K562 (cell line): ENCODE measurements at regions not wholly inside any gene's neighbourhood (a gene's known extent, or its start where the extent isn't known, plus 50 kb on each side); places are given as distances from the start of the nearest gene placed in this dataset.

Experiments
- ATAC-seq: fragments of 200-7000 bp; cut with Tn5 transposase; 3 replicates; pipeline ENCODE4 v1.9.1; 2020; ENCODE audit warnings: moderate library complexity
- BruUV-seq: library from RNA; stranded (reverse); fragments of 400-500 nt; replicated peaks from 2 replicates; lab custom pipeline; 2021; lab: Mats Ljungman, UMichigan
- CTCF ChIA-PET: fragments of 300-600 bp; formaldehyde crosslinking; extraction: SDS; loops from one replicate; lab custom pipeline; 2021; ENCODE audit warnings: low intra/inter-chr PET ratio; lab: Yijun Ruan, JAX
- POLR2A ChIA-PET: fragments of 300-600, 350-650 bp; sonication (Branson Sonifier 250); formaldehyde crosslinking; extraction: SDS; loops from one replicate; lab custom pipeline; 2021; ENCODE audit warnings: antibody characterized with exemption, inconsistent platforms; lab: Yijun Ruan, JAX
- DNase-seq, 4 experiments: peaks; one replicate each; pipeline versions ENCODE4 v3.0.0 to v3.0.0-alpha.2; 2011 to 2018; ENCODE audit warnings: low spot score in 3 of 4, mixed read lengths in 3 of 4; ENCODE audit errors: extremely low read depth in 1 of 4
- FAIRE-seq: peaks from 2 replicates; lab custom pipeline; 2011; peaks lifted over from hg19 to GRCh38; lab: Jason Lieb, UNC
- H2AFZ ChIP-seq: 2 replicates; pipeline ENCODE4 v1.6.0; 2011; ENCODE audit warnings: low read depth, low read length, control low read depth, inconsistent platforms
- H3K27ac ChIP-seq: fragments of 200-600 bp; 3 replicates; pipeline ENCODE4 v1.8.0; 2011; ENCODE audit warnings: low read depth, mild to moderate bottlenecking, control low read depth, inconsistent platforms, low read length, moderate library complexity, mixed read lengths; ENCODE audit errors: extremely low read depth
- H3K27me3 ChIP-seq, 2 experiments: fragments of 300-600 bp in 1 of 2; 2 replicates in 1 of 2; 3 replicates in 1 of 2; pipeline versions ENCODE4 v1.6.0 to v1.8.0; 2011; ENCODE audit warnings: inconsistent platforms in 2 of 2, low read length in 2 of 2, mild to moderate bottlenecking in 1 of 2, mixed read lengths in 1 of 2, moderate library complexity in 1 of 2; ENCODE audit not compliant: control insufficient read depth in 2 of 2, insufficient read depth in 2 of 2
- H3K36me3 ChIP-seq: fragments of 300-600 bp; 3 replicates; pipeline ENCODE4 v1.8.0; 2011; ENCODE audit warnings: mild to moderate bottlenecking, low read length, inconsistent platforms; ENCODE audit not compliant: control insufficient read depth, insufficient read depth
- H3K4me1 ChIP-seq, 2 experiments: fragments of 200-600 bp in 1 of 2; replicated peaks in 1 of 2; 2 replicates in 1 of 2; 3 replicates in 1 of 2; pipeline versions ENCODE4 v1.5.1 to v1.8.0; 2011; ENCODE audit warnings: inconsistent platforms in 2 of 2, low read length in 2 of 2, mild to moderate bottlenecking in 1 of 2, mixed read lengths in 1 of 2, moderate library complexity in 1 of 2; ENCODE audit not compliant: control insufficient read depth in 2 of 2, insufficient read depth in 2 of 2
- H3K4me2 ChIP-seq: 2 replicates; pipeline ENCODE4 v1.6.1; 2011; ENCODE audit warnings: low read length, control low read depth, inconsistent platforms, mixed read lengths; ENCODE audit not compliant: insufficient read depth
- H3K4me3 ChIP-seq: fragments of 200-600 bp; sonication (generic), shearing (Covaris generic); 2 replicates; pipeline ENCODE4 v1.5.1; 2016; ENCODE audit warnings: control low read depth, inconsistent platforms
- H3K79me2 ChIP-seq: fragments of 200-600 bp; 3 replicates; pipeline ENCODE4 v1.8.0; 2011; ENCODE audit warnings: low read length, inconsistent platforms; ENCODE audit not compliant: control insufficient read depth, insufficient read depth
- H3K9ac ChIP-seq, 2 experiments: 2 replicates each; pipeline versions ENCODE4 v1.6.0 to v1.6.1; 2011; ENCODE audit warnings: low read depth in 2 of 2, low read length in 2 of 2, control low read depth in 1 of 2, inconsistent platforms in 1 of 2, mild to moderate bottlenecking in 1 of 2, mixed read lengths in 1 of 2; ENCODE audit not compliant: insufficient read depth in 1 of 2
- H3K9me1 ChIP-seq: one replicate; pipeline ENCODE4 v1.6.0; 2011; ENCODE audit warnings: inconsistent platforms, mild to moderate bottlenecking, low read length, moderate library complexity; ENCODE audit not compliant: control insufficient read depth, insufficient read depth
- H3K9me3 ChIP-seq: replicated peaks from 2 replicates; pipeline ENCODE4 v1.5.1; 2011; ENCODE audit warnings: low read depth, low read length, inconsistent platforms; ENCODE audit not compliant: control insufficient read depth, insufficient read depth
- H4K20me1 ChIP-seq: replicated peaks from 2 replicates; pipeline ENCODE4 v1.6.1; 2011; ENCODE audit warnings: low read length, inconsistent platforms, mixed read lengths; ENCODE audit not compliant: control insufficient read depth, insufficient read depth
- C11orf30 ChIP-seq: fragments of 450-650 bp; IDR thresholded peaks from 2 replicates; pipeline ENCODE4 v1.6.1; 2016; ENCODE audit warnings: low read depth, mild to moderate bottlenecking
- KHSRP ChIP-seq: fragments of 450-650 bp; IDR thresholded peaks from 2 replicates; pipeline ENCODE4 v1.6.1; 2017
- MIER1 ChIP-seq: fragments of 450-650 bp; IDR thresholded peaks from 2 replicates; pipeline ENCODE4 v1.6.1; 2016; ENCODE audit warnings: antibody characterized with exemption, mild to moderate bottlenecking, low read depth
- PTRF ChIP-seq: fragments of 450-650 bp; IDR thresholded peaks from 2 replicates; pipeline ENCODE4 v1.6.1; 2016; ENCODE audit warnings: mild to moderate bottlenecking, missing genetic modification characterization, missing compliant biosample characterization
- RCOR1 ChIP-seq, 2 experiments: IDR thresholded peaks; 2 replicates each; pipeline ENCODE4 v1.6.1; 2012; ENCODE audit warnings: low read depth in 2 of 2, low read length in 2 of 2, borderline replicate concordance in 1 of 2, improper control_type of control experiment in 1 of 2
- RNF2 ChIP-seq: sonication (generic); IDR thresholded peaks from 2 replicates; pipeline ENCODE4 v1.6.1; 2016
- TGIF2 ChIP-seq: sonication (generic); formaldehyde crosslinking; IDR thresholded peaks from 2 replicates; pipeline ENCODE4 v1.8.1; 2022; ENCODE audit warnings: mild to moderate bottlenecking, missing genetic modification reagents, moderate library complexity
- ZBED1 ChIP-seq: IDR thresholded peaks from 2 replicates; pipeline ENCODE4 v1.6.1; 2014
- ZNF146 ChIP-seq: IDR thresholded peaks from one replicate; pipeline ENCODE4 v1.6.1; 2018; ENCODE audit warnings: missing compliant biosample characterization; ENCODE audit not compliant: unreplicated experiment
- WGBS: fragments of 100-300 bp; shearing (Covaris generic); methylation state at CpG from one replicate; pipeline ENCODE4 v1.1.6; 2016; ENCODE audit warnings: low coverage, mixed read lengths; ENCODE audit not compliant: insufficient coverage; ENCODE audit errors: missing lambda C conversion rate; 5-methylcytosine and 5-hydroxymethylcytosine counted together
- in situ Hi-C: fragments of 300-500 bp; cut with MboI; formaldehyde crosslinking; loops from 4 replicates; pipeline ENCODE4 v1.15.0; 2018; ENCODE audit warnings: inconsistent platforms, mixed read lengths
- intact Hi-C: fragments of 100-400 bp; cut with micrococcal nuclease; formaldehyde crosslinking; loops from 2 replicates; pipeline ENCODE4 v1.14.2; 2022
- TF ChIP-seq, protein P1 (sequence below): fragments of 250-450 bp; sonication (Bioruptor Pico); IDR thresholded peaks from 2 replicates; pipeline ENCODE4 v1.4.0; 2020; ENCODE audit warnings: mild to moderate bottlenecking
- TF ChIP-seq, protein P2 (sequence below): fragments of 450-650 bp; IDR thresholded peaks from 2 replicates; pipeline ENCODE4 v1.7.1; 2018; ENCODE audit warnings: mild to moderate bottlenecking, low read depth; ENCODE audit not compliant: partially characterized antibody
- TF ChIP-seq, protein P3 (sequence below), 2 experiments: fragments of 450-650 bp; conservative IDR thresholded peaks; 2 replicates each; pipeline ENCODE4 v1.6.1; 2017; ENCODE audit warnings: mild to moderate bottlenecking in 2 of 2, moderate library complexity in 2 of 2
- TF ChIP-seq, protein P4 (sequence below): fragments of 250-450 bp; sonication (Bioruptor Pico); IDR thresholded peaks from 2 replicates; pipeline ENCODE4 v1.8.0; 2021; ENCODE audit warnings: moderate library complexity, mild to moderate bottlenecking, inconsistent platforms
- TF ChIP-seq, protein P5 (sequence below): sonication (generic); formaldehyde crosslinking; IDR thresholded peaks from 2 replicates; pipeline ENCODE4 v1.8.0; 2022; ENCODE audit warnings: mild to moderate bottlenecking, missing genetic modification reagents

DNA sequence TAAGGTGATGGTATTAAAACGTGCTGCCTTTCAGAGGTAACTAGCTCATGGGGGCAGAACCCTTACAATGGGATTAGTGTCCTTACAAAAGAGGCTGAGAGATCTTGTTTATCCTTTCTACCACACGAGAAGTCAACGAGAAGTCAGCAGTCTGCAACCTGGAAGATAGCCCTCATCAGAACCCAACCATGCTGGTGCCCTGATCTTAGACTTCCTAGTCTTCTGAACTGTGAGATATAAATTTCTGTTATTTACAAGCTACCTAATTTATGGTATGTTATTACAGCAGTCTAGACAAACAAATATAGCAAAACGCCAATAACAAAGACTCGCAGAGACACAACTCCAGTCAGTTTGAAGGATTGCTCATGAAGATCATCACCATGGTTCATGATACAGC is 157.5 kb upstream of the TMEM106B start:
- H3K27ac ChIP-seq = no peak overlapping the region
- FAIRE-seq (no peak), ATAC-seq (no peak), DNase-seq (no peak)
- ChIA-PET CTCF (no interaction called here), POLR2A (no interaction called here)
- WGBS = 1% methylated on average over 5 of the region's 5 CpGs
- no peaks in the 10 kb centered on the region for H3K4me1 ChIP-seq
- no peaks in the 10 kb centered on the region for H3K36me3 ChIP-seq
- no peaks in the 10 kb centered on the region for H3K9me1 ChIP-seq
- H3K4me2 ChIP-seq = no peak overlapping the region
- H4K20me1 ChIP-seq = no peaks in the 10 kb centered on the region
- H3K79me2 ChIP-seq = no peaks in the 10 kb centered on the region
- in situ Hi-C loops (loop anchor here (25.0 kb wide), 1 partner anchor 559 kb away; no protein-coding TSS in a partner anchor), intact Hi-C loops (no loop called here)
- no peak overlapping the region for H2AFZ ChIP-seq
- no peak overlapping the region for H3K9ac ChIP-seq
- H3K27me3 ChIP-seq = no peaks in the 10 kb centered on the region
- BruUV-seq = no TSS peak
- no peak overlapping the region for H3K4me3 ChIP-seq
- H3K9me3 ChIP-seq = peaks cover 2% of the 10 kb centered on the region; the same call in 1 of the 2 replicates
- TF ChIP-seq, protein P1, sequence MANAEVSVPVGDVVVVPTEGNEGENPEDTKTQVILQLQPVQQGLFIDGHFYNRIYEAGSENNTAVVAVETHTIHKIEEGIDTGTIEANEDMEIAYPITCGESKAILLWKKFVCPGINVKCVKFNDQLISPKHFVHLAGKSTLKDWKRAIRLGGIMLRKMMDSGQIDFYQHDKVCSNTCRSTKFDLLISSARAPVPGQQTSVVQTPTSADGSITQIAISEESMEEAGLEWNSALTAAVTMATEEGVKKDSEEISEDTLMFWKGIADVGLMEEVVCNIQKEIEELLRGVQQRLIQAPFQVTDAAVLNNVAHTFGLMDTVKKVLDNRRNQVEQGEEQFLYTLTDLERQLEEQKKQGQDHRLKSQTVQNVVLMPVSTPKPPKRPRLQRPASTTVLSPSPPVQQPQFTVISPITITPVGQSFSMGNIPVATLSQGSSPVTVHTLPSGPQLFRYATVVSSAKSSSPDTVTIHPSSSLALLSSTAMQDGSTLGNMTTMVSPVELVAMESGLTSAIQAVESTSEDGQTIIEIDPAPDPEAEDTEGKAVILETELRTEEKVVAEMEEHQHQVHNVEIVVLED = no peak
- TF ChIP-seq PTRF (tag) = no peak
- TF ChIP-seq KHSRP = no peak
- no peak for TF ChIP-seq TGIF2 (CRISPR knock-in tag)
- no peak for TF ChIP-seq ZNF146 (CRISPR knock-in tag)
- TF ChIP-seq C11orf30 = no peak
- TF ChIP-seq RCOR1 (IDR thresholded peaks at IDR 0.05; ENCODE audit: borderline replicate concordance in 1 of 2, low read depth in 2 of 2, low read length in 2 of 2) = no peak
- TF ChIP-seq, protein P2, sequence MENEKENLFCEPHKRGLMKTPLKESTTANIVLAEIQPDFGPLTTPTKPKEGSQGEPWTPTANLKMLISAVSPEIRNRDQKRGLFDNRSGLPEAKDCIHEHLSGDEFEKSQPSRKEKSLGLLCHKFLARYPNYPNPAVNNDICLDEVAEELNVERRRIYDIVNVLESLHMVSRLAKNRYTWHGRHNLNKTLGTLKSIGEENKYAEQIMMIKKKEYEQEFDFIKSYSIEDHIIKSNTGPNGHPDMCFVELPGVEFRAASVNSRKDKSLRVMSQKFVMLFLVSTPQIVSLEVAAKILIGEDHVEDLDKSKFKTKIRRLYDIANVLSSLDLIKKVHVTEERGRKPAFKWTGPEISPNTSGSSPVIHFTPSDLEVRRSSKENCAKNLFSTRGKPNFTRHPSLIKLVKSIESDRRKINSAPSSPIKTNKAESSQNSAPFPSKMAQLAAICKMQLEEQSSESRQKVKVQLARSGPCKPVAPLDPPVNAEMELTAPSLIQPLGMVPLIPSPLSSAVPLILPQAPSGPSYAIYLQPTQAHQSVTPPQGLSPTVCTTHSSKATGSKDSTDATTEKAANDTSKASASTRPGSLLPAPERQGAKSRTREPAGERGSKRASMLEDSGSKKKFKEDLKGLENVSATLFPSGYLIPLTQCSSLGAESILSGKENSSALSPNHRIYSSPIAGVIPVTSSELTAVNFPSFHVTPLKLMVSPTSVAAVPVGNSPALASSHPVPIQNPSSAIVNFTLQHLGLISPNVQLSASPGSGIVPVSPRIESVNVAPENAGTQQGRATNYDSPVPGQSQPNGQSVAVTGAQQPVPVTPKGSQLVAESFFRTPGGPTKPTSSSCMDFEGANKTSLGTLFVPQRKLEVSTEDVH = no peak
- no peak for TF ChIP-seq MIER1
- TF ChIP-seq, protein P3, sequence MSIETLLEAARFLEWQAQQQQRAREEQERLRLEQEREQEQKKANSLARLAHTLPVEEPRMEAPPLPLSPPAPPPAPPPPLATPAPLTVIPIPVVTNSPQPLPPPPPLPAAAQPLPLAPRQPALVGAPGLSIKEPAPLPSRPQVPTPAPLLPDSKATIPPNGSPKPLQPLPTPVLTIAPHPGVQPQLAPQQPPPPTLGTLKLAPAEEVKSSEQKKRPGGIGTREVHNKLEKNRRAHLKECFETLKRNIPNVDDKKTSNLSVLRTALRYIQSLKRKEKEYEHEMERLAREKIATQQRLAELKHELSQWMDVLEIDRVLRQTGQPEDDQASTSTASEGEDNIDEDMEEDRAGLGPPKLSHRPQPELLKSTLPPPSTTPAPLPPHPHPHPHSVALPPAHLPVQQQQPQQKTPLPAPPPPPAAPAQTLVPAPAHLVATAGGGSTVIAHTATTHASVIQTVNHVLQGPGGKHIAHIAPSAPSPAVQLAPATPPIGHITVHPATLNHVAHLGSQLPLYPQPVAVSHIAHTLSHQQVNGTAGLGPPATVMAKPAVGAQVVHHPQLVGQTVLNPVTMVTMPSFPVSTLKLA (conservative IDR thresholded peaks at IDR 0.05) = no peak
- TF ChIP-seq, protein P4, sequence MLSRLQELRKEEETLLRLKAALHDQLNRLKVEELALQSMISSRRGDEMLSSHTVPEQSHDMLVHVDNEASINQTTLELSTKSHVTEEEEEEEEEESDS (CRISPR knock-in tag) = no peak
- TF ChIP-seq, protein P5, sequence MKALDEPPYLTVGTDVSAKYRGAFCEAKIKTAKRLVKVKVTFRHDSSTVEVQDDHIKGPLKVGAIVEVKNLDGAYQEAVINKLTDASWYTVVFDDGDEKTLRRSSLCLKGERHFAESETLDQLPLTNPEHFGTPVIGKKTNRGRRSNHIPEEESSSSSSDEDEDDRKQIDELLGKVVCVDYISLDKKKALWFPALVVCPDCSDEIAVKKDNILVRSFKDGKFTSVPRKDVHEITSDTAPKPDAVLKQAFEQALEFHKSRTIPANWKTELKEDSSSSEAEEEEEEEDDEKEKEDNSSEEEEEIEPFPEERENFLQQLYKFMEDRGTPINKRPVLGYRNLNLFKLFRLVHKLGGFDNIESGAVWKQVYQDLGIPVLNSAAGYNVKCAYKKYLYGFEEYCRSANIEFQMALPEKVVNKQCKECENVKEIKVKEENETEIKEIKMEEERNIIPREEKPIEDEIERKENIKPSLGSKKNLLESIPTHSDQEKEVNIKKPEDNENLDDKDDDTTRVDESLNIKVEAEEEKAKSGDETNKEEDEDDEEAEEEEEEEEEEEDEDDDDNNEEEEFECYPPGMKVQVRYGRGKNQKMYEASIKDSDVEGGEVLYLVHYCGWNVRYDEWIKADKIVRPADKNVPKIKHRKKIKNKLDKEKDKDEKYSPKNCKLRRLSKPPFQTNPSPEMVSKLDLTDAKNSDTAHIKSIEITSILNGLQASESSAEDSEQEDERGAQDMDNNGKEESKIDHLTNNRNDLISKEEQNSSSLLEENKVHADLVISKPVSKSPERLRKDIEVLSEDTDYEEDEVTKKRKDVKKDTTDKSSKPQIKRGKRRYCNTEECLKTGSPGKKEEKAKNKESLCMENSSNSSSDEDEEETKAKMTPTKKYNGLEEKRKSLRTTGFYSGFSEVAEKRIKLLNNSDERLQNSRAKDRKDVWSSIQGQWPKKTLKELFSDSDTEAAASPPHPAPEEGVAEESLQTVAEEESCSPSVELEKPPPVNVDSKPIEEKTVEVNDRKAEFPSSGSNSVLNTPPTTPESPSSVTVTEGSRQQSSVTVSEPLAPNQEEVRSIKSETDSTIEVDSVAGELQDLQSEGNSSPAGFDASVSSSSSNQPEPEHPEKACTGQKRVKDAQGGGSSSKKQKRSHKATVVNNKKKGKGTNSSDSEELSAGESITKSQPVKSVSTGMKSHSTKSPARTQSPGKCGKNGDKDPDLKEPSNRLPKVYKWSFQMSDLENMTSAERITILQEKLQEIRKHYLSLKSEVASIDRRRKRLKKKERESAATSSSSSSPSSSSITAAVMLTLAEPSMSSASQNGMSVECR (CRISPR knock-in tag) = no peak
- no peak for TF ChIP-seq ZBED1
- TF ChIP-seq RNF2 = no peak
